NT2/D1 (cell line): ENCODE measurements at regions not wholly inside any gene's neighbourhood (a gene's known extent, or its start where the extent isn't known, plus 50 kb on each side); places are given as distances from the start of the nearest gene placed in this dataset.

ENCODE experiments used
- DNase-seq: peaks from one replicate; pipeline ENCODE4 v3.0.0-alpha.2; 2011; ENCODE audit warnings: low read depth, low spot score
- H3K27me3 ChIP-seq: 2 replicates; pipeline ENCODE4 v1.6.0; 2011; ENCODE audit warnings: mild to moderate bottlenecking; ENCODE audit not compliant: insufficient read length, insufficient read depth
- H3K36me3 ChIP-seq: 2 replicates; pipeline ENCODE4 v1.6.1; 2011; ENCODE audit warnings: mild to moderate bottlenecking, low read length, mixed read lengths; ENCODE audit not compliant: insufficient read depth, insufficient read length
- H3K4me1 ChIP-seq: 2 replicates; pipeline ENCODE4 v1.5.1; 2011; ENCODE audit not compliant: insufficient read depth, insufficient read length
- H3K4me3 ChIP-seq: 2 replicates; pipeline ENCODE4 v1.5.1; 2011; ENCODE audit warnings: low read depth; ENCODE audit not compliant: insufficient read length
- H3K9ac ChIP-seq: 2 replicates; pipeline ENCODE4 v1.6.0; 2011; ENCODE audit warnings: low read depth; ENCODE audit not compliant: insufficient read length
- H3K9me3 ChIP-seq: 2 replicates; pipeline ENCODE4 v1.5.1; 2011; ENCODE audit warnings: mild to moderate bottlenecking, low read length; ENCODE audit not compliant: insufficient read depth
- SUZ12 ChIP-seq: IDR thresholded peaks from 2 replicates; pipeline ENCODE4 v1.6.1; 2011; ENCODE audit not compliant: insufficient read length, insufficient read depth; ENCODE audit errors: extremely low read depth
- YY1 ChIP-seq: IDR thresholded peaks from 2 replicates; pipeline ENCODE4 v1.6.1; 2011; ENCODE audit not compliant: insufficient read length, insufficient read depth
- ZNF274 ChIP-seq: IDR thresholded peaks from 2 replicates; pipeline ENCODE4 v1.6.1; 2011; ENCODE audit warnings: mild to moderate bottlenecking, low read depth, low read length

GRCh38 chr18:73617981-73618380 lies 529.7 kb downstream of the FBXO15 start:
- no peaks in the 10 kb centered on the region for H3K4me1 ChIP-seq
- no peaks in the 10 kb centered on the region for H3K9me3 ChIP-seq
- no peak for DNase-seq
- no peak overlapping the region for H3K9ac ChIP-seq
- no peaks in the 10 kb centered on the region for H3K27me3 ChIP-seq
- no peaks in the 10 kb centered on the region for H3K36me3 ChIP-seq
- no peak for TF ChIP-seq SUZ12
- no peak for TF ChIP-seq YY1
- no peak for TF ChIP-seq ZNF274
- H3K4me3 ChIP-seq = no peak overlapping the region

GRCh38 chr18:73615506-73615905 lies 532.1 kb downstream of the FBXO15 start:
- Histone ChIP-seq H3K27me3 (no peaks in the 10 kb centered on the region), H3K9me3 (no peaks in the 10 kb centered on the region), H3K36me3 (no peaks in the 10 kb centered on the region), H3K4me1 (no peaks in the 10 kb centered on the region), H3K9ac (no peak overlapping the region), H3K4me3 (no peak overlapping the region)
- DNase-seq = no peak
- TF ChIP-seq YY1 = no peak
- no peak for TF ChIP-seq SUZ12
- TF ChIP-seq ZNF274 = no peak

GRCh38 chr18:73614812-73615211 lies 532.8 kb downstream of the FBXO15 start:
- Histone ChIP-seq H3K4me1 (no peaks in the 10 kb centered on the region), H3K27me3 (no peaks in the 10 kb centered on the region), H3K4me3 (no peak overlapping the region), H3K9me3 (no peaks in the 10 kb centered on the region), H3K9ac (no peak overlapping the region), H3K36me3 (no peaks in the 10 kb centered on the region)
- no peak for TF ChIP-seq SUZ12
- TF ChIP-seq ZNF274 = no peak
- TF ChIP-seq YY1 = no peak
- DNase-seq = no peak

GRCh38 chr18:73613706-73614340 lies 533.8 kb downstream of the FBXO15 start:
- Histone ChIP-seq H3K36me3 (no peaks in the 10 kb centered on the region), H3K9me3 (no peaks in the 10 kb centered on the region), H3K4me1 (no peaks in the 10 kb centered on the region), H3K27me3 (no peaks in the 10 kb centered on the region), H3K4me3 (no peak overlapping the region), H3K9ac (no peak overlapping the region)
- TF ChIP-seq ZNF274 (no peak), SUZ12 (no peak), YY1 (no peak)
- no peak for DNase-seq

GRCh38 chr18:73597832-73598615 lies 549.6 kb downstream of the FBXO15 start:
- no peak for DNase-seq
- Histone ChIP-seq H3K4me3 (no peak overlapping the region), H3K36me3 (no peaks in the 10 kb centered on the region), H3K4me1 (no peaks in the 10 kb centered on the region), H3K27me3 (no peaks in the 10 kb centered on the region), H3K9ac (no peak overlapping the region), H3K9me3 (no peaks in the 10 kb centered on the region)
- TF ChIP-seq ZNF274 (no peak), SUZ12 (no peak), YY1 (no peak)

- Histone ChIP-seq H3K4me3 (no peak overlapping the region), H3K36me3 (no peaks in the 10 kb centered on the region), H3K9ac (no peak overlapping the region), H3K9me3 (no peaks in the 10 kb centered on the region), H3K4me1 (no peaks in the 10 kb centered on the region), H3K27me3 (no peaks in the 10 kb centered on the region)
- DNase-seq = no peak
- no peak for TF ChIP-seq SUZ12
- no peak for TF ChIP-seq YY1
- no peak for TF ChIP-seq ZNF274
These were observed 552.9 kb downstream of the FBXO15 start for GRCh38 chr18:73594749-73595148.

GRCh38 chr18:73593207-73593606 lies 554.4 kb downstream of the FBXO15 start:
- TF ChIP-seq YY1 (no peak), SUZ12 (no peak), ZNF274 (no peak)
- H3K9ac ChIP-seq = no peak overlapping the region
- no peaks in the 10 kb centered on the region for H3K4me1 ChIP-seq
- no peaks in the 10 kb centered on the region for H3K27me3 ChIP-seq
- DNase-seq = no peak
- no peaks in the 10 kb centered on the region for H3K9me3 ChIP-seq
- H3K4me3 ChIP-seq = no peak overlapping the region
- no peaks in the 10 kb centered on the region for H3K36me3 ChIP-seq

GRCh38 chr18:73590950-73591349 lies 556.7 kb downstream of the FBXO15 start:
- TF ChIP-seq YY1 (no peak), ZNF274 (no peak), SUZ12 (no peak)
- H3K9ac ChIP-seq = no peak overlapping the region
- no peaks in the 10 kb centered on the region for H3K4me1 ChIP-seq
- H3K4me3 ChIP-seq = no peak overlapping the region
- H3K27me3 ChIP-seq = no peaks in the 10 kb centered on the region
- no peaks in the 10 kb centered on the region for H3K9me3 ChIP-seq
- DNase-seq = no peak
- no peaks in the 10 kb centered on the region for H3K36me3 ChIP-seq
